Epithelial cell of proximal tubule (primary cell): ENCODE measurements at regions not wholly inside any gene's neighbourhood (a gene's known extent, or its start where the extent isn't known, plus 50 kb on each side); places are given as distances from the start of the nearest gene placed in this dataset.

Source experiments
- DNase-seq: peaks from one replicate; pipeline ENCODE4 v3.0.0-alpha.2; 2011; ENCODE audit warnings: low read depth
- H3K4me3 ChIP-seq: 2 replicates; pipeline ENCODE4 v1.5.1; 2011; ENCODE audit warnings: low read depth, mild to moderate bottlenecking, low read length
- CTCF ChIP-seq: conservative IDR thresholded peaks from 2 replicates; pipeline ENCODE4 v1.5.1; 2012; ENCODE audit warnings: low read depth, mild to moderate bottlenecking, low read length

GRCh38 chr6:159389695-159390094, 220.5 kb downstream of the FNDC1 start:
- no peak for DNase-seq
- H3K4me3 ChIP-seq, result no peak overlapping the region
- TF ChIP-seq CTCF, result no peak

- no peak overlapping the region for H3K4me3 ChIP-seq
- no peak for TF ChIP-seq CTCF
- DNase-seq, result no peak
These were observed 210.9 kb downstream of the FNDC1 start for GRCh38 chr6:159380114-159380513.

- DNase-seq, result no peak
- H3K4me3 ChIP-seq, result no peak overlapping the region
- no peak for TF ChIP-seq CTCF
These were observed 209.5 kb downstream of the FNDC1 start for GRCh38 chr6:159378411-159379328.

- H3K4me3 ChIP-seq, result no peak overlapping the region
- DNase-seq, result no peak
- no peak for TF ChIP-seq CTCF
These were observed 207.4 kb downstream of the FNDC1 start for GRCh38 chr6:159376516-159377158.

- DNase-seq, result no peak
- H3K4me3 ChIP-seq, result no peak overlapping the region
- no peak for TF ChIP-seq CTCF
These were observed 205.8 kb downstream of the FNDC1 start for GRCh38 chr6:159375014-159375413.

- H3K4me3 ChIP-seq, result no peak overlapping the region
- TF ChIP-seq CTCF, result peak; percentile 4
- no peak for DNase-seq
These were observed 204.5 kb downstream of the FNDC1 start for GRCh38 chr6:159373670-159374069.

GRCh38 chr6:159372333-159372732, 203.1 kb downstream of the FNDC1 start:
- no peak for TF ChIP-seq CTCF
- H3K4me3 ChIP-seq, result no peak overlapping the region
- DNase-seq, result no peak
